Peyer's patch (tissue), 4 donors: ENCODE measurements at regions not wholly inside any gene's neighbourhood (a gene's known extent, or its start where the extent isn't known, plus 50 kb on each side); places are given as distances from the start of the nearest gene placed in this dataset.

Experiments used
- DNase-seq, 3 donors: peaks; one replicate each; pipeline ENCODE4 v3.0.0-alpha.2; 2017 to 2019
- H3K27ac ChIP-seq, 4 donors: fragments of 200-600 bp; sonication (generic); one replicate each; pipeline ENCODE4 v1.5.1; 2016 to 2019
- H3K27me3 ChIP-seq, 2 donors: fragments of 200-600 bp; sonication (generic); one replicate each; pipeline ENCODE4 v1.5.1; 2019
- H3K36me3 ChIP-seq, 3 donors: fragments of 200-600 bp; sonication (generic); one replicate each; pipeline ENCODE4 v1.5.1; 2016 to 2019
- H3K4me1 ChIP-seq, 4 donors: fragments of 200-600 bp; sonication (generic); one replicate each; pipeline ENCODE4 v1.5.1; 2016 to 2019
- H3K4me3 ChIP-seq, 4 donors: fragments of 200-600 bp; sonication (generic); 1 replicate in 3 of 4; 2 replicates in 1 of 4; pipeline ENCODE4 v1.5.1; 2016 to 2019; ENCODE audit warnings: mild to moderate bottlenecking in 1 of 4
- H3K9me3 ChIP-seq, 4 donors: fragments of 200-600 bp; sonication (generic); one replicate each; pipeline ENCODE4 v1.5.1; 2016 to 2019; ENCODE audit warnings: mild to moderate bottlenecking in 1 of 4
- POLR2A ChIP-seq, 2 donors: fragments of 450-650 bp; IDR thresholded peaks; one replicate each; pipeline ENCODE4 v1.5.1; 2017; ENCODE audit warnings: antibody characterized with exemption in 2 of 2, mild to moderate bottlenecking in 2 of 2, moderate library complexity in 2 of 2
- TF ChIP-seq, protein P1 (sequence below), 6 experiments: fragments of 450-650 bp in 4 of 6; fragments of 200-600 bp in 2 of 6; sonication (generic) in 1 of 6; IDR thresholded peaks; one replicate each; pipeline ENCODE4 v1.5.1; 2017 to 2019; ENCODE audit warnings: antibody characterized with exemption in 6 of 6, mild to moderate bottlenecking in 3 of 6, moderate library complexity in 1 of 6

DNA sequence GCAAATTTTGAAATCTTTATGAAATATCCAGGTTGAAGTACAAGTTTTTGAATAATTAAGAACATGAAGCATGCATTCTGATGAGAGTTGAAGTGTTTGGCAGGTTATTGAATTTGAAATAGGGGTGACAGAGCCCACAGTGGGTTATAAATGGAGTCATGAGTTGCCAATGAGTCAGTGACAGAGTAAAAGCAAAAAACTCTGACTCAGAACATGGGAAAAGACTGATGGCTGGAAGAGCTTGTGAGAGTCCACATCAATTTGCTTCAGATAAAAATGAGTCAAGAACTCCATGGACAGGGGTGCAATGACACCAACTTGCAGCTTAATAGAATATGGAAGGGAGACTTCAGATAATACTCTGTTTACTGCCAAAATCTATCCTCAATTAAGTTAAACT, 105.3 kb downstream of the SLC6A15 start:
- H3K36me3 ChIP-seq = no peaks in the 10 kb centered on the region
- no peak overlapping the region for H3K27ac ChIP-seq
- no peak for DNase-seq
- H3K9me3 ChIP-seq = no peaks in the 10 kb centered on the region
- H3K4me3 ChIP-seq = no peak overlapping the region
- H3K27me3 ChIP-seq = no peaks in the 10 kb centered on the region
- H3K4me1 ChIP-seq = no peaks in the 10 kb centered on the region
- TF ChIP-seq POLR2A (IDR thresholded peaks at IDR 0.05) = no peak
- TF ChIP-seq, protein P1, sequence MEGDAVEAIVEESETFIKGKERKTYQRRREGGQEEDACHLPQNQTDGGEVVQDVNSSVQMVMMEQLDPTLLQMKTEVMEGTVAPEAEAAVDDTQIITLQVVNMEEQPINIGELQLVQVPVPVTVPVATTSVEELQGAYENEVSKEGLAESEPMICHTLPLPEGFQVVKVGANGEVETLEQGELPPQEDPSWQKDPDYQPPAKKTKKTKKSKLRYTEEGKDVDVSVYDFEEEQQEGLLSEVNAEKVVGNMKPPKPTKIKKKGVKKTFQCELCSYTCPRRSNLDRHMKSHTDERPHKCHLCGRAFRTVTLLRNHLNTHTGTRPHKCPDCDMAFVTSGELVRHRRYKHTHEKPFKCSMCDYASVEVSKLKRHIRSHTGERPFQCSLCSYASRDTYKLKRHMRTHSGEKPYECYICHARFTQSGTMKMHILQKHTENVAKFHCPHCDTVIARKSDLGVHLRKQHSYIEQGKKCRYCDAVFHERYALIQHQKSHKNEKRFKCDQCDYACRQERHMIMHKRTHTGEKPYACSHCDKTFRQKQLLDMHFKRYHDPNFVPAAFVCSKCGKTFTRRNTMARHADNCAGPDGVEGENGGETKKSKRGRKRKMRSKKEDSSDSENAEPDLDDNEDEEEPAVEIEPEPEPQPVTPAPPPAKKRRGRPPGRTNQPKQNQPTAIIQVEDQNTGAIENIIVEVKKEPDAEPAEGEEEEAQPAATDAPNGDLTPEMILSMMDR (IDR thresholded peaks at IDR 0.05) = no peak

GRCh38 chr12:84805474-84805858, 107.1 kb downstream of the SLC6A15 start:
- no peaks in the 10 kb centered on the region for H3K27me3 ChIP-seq
- H3K36me3 ChIP-seq = no peaks in the 10 kb centered on the region
- H3K4me3 ChIP-seq = no peak overlapping the region
- DNase-seq = no peak
- no peak for TF ChIP-seq POLR2A (IDR thresholded peaks at IDR 0.05)
- TF ChIP-seq, protein P1 (IDR thresholded peaks at IDR 0.05) = no peak
- H3K27ac ChIP-seq = no peak overlapping the region
- no peaks in the 10 kb centered on the region for H3K9me3 ChIP-seq
- no peaks in the 10 kb centered on the region for H3K4me1 ChIP-seq

DNA sequence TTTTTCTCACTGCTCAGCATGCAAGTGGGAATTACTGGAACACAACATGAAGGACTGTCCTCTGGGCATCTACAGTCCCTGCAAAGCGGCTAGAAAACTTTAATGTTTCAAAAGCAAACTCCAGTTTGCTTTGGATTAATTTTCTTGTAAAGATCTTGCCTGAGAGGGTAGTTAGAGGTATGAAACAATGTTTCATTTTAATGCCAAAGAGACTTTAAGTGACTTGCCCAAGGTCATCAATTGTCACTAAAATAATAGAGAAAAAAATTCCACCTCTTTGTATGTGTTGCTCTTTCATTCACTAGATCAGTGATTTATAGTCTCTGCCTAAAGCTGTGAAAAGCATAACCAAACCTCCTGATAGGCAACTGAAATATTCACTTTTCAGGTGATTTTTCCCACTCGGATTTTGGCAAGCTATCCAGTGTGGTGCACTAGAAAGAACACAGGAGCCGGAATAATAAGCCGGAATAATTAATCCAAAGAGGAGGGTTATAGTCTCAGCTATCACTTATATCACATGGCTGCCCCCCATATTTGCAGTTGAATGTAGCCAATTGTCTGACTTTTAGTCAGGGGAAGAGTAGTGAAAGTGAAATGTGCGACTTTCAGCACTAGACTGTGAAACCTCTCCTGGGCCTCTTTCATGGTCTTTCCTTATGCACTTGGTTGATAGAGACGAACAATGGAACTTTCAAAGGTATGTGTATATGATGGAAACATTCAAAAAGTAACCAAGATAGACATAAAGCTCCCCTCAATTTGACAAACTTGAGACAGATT, 107.7 kb downstream of the SLC6A15 start:
- Histone ChIP-seq H3K27ac (no peak overlapping the region), H3K27me3 (no peaks in the 10 kb centered on the region), H3K9me3 (no peaks in the 10 kb centered on the region), H3K4me1 (no peaks in the 10 kb centered on the region), H3K36me3 (no peaks in the 10 kb centered on the region), H3K4me3 (no peak overlapping the region)
- no peak for TF ChIP-seq POLR2A (IDR thresholded peaks at IDR 0.05)
- TF ChIP-seq, protein P1 (IDR thresholded peaks at IDR 0.05) = no peak
- no peak for DNase-seq

- no peak for DNase-seq
- no peak overlapping the region for H3K4me3 ChIP-seq
- no peaks in the 10 kb centered on the region for H3K4me1 ChIP-seq
- no peaks in the 10 kb centered on the region for H3K36me3 ChIP-seq
- no peaks in the 10 kb centered on the region for H3K27me3 ChIP-seq
- no peak for TF ChIP-seq POLR2A (IDR thresholded peaks at IDR 0.05)
- TF ChIP-seq, protein P1 (IDR thresholded peaks at IDR 0.05) = no peak
- no peaks in the 10 kb centered on the region for H3K9me3 ChIP-seq
- no peak overlapping the region for H3K27ac ChIP-seq
Measured at GRCh38 chr12:84803661-84804060, 108.9 kb downstream of the SLC6A15 start.

- no peaks in the 10 kb centered on the region for H3K4me1 ChIP-seq
- no peak overlapping the region for H3K4me3 ChIP-seq
- DNase-seq = no peak
- H3K9me3 ChIP-seq = no peaks in the 10 kb centered on the region
- H3K27me3 ChIP-seq = no peaks in the 10 kb centered on the region
- H3K36me3 ChIP-seq = no peaks in the 10 kb centered on the region
- TF ChIP-seq, protein P1 (IDR thresholded peaks at IDR 0.05) = no peak
- no peak for TF ChIP-seq POLR2A (IDR thresholded peaks at IDR 0.05)
- no peak overlapping the region for H3K27ac ChIP-seq
Measured at GRCh38 chr12:84802161-84802560, 110.4 kb downstream of the SLC6A15 start.
